ENCODE measurements at regions not wholly inside any gene's neighbourhood (a gene's known extent, or its start where the extent isn't known, plus 50 kb on each side); places are given as distances from the start of the nearest gene placed in this dataset.
"Not testable (repeated sequence)": the region's sequence is repeated elsewhere in the genome, so short reads cannot be mapped to it uniquely, and the experiment has no call there.

- DNase-seq (ENCODE audit: low spot score) = no peak
Observed at GRCh38 chr5:124963236-124963919, 216.9 kb upstream of the ZNF608 start.

- DNase-seq (ENCODE audit: low spot score) = not testable (repeated sequence)
Observed at GRCh38 chr5:124966741-124967140, 220.3 kb upstream of the ZNF608 start.

DNA sequence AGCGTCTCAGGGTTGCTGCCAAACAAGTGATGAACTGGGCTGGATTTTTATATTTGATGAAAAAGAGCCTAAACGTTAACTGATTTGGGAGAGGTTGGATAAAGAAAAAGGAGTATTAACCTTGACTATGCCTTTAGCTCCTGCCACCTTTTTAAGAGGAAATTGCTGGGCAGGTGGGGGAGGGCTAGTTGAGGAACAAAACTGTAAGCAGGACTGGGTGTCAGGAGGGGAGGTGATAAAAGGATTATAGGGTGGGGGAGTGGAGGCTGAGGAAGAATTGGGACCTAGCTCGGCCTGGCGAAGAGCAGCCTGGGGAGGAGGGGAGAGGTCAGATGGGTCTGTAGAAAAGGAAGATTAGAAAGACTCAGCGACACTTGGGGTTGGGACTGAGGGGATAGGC is 223.9 kb upstream of the ZNF608 start:
- DNase-seq (ENCODE audit: low spot score) = not testable (repeated sequence)

DNA sequence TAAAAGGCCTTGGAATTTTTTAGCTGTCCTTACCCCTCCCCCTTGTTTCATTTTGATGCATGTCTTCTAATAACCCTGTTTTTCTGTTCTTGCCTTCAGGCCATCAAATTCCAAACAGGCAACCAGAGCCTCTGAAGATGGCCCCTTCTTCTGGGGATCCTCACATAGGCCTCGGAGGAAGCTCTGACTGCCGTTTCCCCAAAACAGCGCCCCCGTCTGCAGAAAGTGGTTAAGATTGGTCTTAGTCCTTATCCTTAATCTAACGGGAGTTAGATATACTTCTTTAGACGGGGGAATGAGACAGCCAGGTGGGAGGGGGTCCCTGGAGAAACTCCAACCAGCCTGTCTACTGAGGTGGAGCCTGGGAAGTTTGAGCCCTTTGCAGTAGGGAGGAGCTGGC is 226.3 kb upstream of the ZNF608 start:
- DNase-seq (ENCODE audit: low spot score) = no peak

DNA sequence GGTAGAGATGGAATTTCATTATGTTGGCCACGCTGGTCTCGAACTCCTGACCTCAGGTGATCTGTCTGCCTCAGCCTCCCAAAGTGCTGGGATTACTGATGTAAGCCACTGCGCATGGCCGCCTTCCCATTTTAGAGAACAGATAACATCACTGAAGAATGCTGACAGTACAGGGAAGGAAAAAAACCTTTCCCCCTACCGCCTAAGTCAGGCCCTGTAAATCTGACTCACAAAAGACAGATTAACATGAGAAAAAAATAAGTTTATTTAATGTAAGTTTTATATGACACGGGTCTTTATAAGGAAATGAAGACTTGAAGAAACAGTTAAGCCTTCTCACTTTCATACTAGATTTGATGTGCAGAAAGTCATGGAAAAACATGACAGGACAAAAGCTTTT is 227.2 kb upstream of the ZNF608 start:
- DNase-seq (ENCODE audit: low spot score) = no peak

DNA sequence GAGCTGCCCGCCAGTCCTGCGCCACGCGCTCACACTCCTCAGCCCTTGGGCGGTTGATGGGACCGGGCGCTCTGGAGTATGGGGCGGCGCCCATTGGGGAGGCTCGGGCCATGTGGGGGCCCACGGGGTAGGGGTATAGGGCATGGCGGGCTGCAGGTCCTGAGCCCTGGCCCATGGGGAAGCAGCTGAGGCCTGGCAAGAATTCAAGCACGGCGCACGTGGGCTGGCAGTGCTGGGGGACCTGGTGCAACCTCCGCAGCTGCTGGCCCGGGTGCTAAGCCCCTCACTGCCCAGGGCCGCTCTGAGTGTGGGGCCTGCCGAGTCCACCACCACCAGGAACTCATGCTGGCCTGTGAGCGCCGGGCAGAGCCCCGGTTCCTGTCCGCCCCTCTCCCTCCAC is 229.6 kb upstream of the ZNF608 start:
- DNase-seq (ENCODE audit: low spot score) = no peak

- no peak for DNase-seq (ENCODE audit: low spot score)
Observed at GRCh38 chr5:124979251-124979650, 232.8 kb upstream of the ZNF608 start.

DNA sequence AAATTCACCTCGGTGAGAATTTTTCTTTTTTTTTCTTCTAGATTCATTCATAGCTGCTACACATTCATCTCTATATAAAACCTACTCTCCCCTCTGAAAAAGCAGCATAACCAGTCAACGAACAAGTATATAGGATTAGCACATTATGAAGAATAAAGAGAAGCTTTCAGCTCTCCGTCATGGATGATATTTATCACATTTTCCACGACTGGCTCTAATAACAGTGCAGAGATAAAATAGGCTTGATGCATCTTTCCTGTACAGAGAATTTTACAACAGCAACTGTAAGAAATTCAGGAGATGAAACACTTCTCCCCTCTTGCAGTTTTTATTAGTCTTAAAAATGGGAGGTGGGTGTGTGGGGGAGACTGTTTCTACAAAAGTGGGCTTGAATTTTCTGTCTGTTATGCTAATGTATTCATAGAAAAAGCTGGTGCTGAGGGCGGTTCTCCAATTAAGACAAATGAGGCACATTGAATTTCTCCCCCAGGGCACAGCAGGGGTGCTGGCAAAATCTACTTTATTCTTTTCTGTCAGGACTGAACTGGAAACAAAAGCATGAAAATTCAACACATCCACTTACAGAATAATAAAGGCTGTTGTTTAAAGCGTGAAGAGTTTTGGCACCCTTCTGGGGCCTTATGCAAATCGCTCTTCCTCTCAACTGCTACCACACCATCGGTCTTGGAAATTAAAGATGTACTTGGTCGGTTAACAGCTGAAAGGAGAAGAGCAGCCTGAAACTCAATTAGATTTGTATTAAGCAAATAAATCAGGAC is 233.9 kb upstream of the ZNF608 start:
- no peak for DNase-seq (ENCODE audit: low spot score)

- no peak for DNase-seq (ENCODE audit: low spot score)
Observed at GRCh38 chr5:124981901-124982300, 235.5 kb upstream of the ZNF608 start.

DNA sequence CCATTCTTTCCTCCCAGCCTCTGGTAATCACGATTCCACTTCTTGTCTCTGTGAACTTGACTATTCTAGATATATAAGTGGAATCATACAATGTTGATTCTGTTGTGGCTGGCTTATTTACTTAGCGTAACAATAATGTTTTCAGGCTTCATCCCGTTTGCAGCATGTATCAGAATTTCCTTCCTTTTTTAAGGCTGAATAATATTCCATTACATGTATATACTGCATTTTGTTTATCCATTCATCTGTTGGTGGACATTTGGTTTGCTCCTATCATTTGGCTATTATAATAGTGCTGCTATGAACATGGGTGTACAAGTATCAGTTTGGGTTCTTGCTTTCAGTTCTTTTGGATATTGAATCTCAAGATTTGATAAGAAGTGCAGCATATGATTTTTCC is 239.7 kb upstream of the ZNF608 start:
- no peak for DNase-seq (ENCODE audit: low spot score)

- DNase-seq (ENCODE audit: low spot score) = no peak
Observed at GRCh38 chr5:124986667-124987066, 240.2 kb upstream of the ZNF608 start.

DNA sequence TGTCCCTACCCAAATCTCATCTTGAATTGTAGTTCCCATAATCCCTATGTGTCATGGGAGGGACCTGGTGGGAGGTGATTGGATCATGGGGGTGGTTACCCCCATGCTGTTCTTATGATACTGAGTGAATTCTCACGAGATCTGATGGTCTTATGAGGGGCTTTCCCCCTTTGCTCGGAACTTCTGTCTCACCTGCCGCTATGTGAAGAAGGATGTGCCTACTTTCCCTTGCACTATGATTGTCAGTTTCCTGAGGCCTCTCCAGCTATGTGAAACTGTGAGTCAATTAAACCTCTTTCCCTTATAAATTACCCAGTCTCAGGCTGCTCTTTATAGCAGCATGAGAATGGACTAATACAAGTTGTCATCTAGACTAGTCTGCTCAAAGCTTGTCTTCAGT is 241.3 kb upstream of the ZNF608 start:
- not testable (repeated sequence) for DNase-seq (ENCODE audit: low spot score)

GRCh38 chr5:124990723-124991122 is 244.3 kb upstream of the ZNF608 start:
- DNase-seq (ENCODE audit: low spot score) = no peak

DNA sequence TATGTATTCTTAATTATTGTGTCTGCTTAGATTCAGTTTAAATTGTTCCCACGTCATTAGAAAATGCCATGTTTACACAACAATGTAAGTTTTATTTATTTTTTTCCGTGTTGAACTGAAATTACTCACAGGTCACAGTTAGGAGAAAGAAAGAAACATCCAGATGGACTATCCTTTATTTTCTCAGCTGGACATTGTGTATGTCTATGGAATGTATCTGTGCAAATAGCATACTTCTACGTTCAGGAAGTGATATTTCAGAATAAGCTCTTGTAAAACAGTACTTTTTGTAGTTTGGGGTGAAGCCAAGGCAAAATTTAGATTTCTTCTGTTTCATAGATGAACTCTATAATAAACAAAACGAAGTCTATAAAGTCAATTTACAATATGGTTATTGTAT is 249.0 kb upstream of the ZNF608 start:
- DNase-seq (ENCODE audit: low spot score) = no peak

DNA sequence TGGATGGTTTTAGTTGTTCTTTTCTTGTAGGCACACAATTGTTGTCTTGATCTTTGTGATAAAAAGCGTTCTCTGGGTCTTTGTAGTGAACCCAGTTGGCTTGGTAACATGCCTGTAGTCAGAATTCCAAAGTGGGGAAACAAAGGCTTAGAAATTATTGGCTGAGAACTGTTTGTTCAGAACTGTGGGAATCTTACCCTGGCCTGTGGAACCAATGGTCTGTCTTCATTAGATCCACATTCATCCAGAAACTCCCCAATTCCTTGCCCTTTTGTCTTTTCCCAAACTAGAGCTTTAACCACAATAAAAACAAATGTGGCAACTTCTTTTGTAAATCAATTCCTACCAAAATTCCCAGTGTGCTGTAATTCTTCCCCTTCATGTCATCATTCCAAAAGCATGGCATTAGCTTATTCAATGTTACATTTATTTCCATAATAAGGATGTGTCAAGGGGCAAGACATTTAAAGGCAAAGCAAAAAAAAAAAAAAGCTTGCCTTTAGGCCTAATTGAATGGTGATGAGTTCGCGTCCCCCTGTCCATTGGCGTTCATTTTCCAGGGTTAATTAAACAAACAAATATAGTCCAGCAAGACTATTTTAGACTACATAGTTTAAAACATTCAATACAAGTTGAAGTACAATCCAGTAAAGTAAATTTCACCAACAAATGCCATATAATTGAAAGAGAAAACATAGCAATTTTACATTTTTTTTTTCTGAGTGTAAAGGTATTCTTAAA is 249.8 kb upstream of the ZNF608 start:
- DNase-seq (ENCODE audit: low spot score) = no peak

DNA sequence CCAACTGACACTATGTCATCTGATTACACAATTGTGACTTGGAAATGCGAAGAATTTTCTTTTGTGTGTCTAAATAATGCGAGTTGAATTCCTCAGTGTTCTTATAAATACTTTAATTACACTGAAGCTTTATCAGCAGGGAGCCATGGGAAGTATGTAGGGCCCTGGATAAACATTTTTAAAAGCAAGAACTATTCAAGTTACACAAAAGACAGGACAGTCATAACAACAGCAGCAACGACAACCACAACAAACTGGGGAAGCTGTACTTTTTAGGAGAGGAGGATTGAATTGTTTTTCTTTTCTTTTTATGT is 250.3 kb upstream of the ZNF608 start:
- no peak for DNase-seq (ENCODE audit: low spot score)

DNA sequence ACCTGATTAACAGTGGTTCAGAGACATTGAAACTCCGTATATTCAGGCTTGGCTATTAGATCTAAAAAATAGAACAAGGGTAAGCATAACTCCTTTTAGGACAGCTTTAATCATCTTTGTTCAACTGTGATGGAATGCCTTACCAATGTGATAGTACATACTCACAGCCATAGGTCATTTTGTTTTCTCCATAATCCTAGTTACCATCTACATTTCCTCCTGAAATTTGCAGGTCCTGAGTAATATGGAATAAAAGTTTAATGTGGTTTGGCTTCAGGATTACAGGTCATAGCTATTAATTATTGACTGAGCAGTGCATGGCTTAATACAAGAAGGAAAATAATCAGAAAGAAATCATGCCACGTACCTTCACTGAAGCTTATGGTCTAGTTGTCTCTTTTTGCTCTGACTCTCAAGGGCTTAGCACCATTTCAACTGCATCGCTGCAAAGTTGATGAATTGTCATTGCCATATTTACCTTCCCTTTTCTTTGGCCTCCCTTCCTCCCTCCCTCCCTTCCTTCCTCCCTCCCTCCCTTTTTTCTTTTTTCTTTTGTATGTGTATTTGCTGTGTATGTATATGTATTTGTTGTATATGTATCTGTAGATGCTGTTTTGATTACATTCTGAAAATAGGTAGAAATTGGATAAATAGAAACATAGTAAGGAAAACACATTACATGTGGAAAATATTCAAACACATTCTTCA is 250.9 kb upstream of the ZNF608 start:
- DNase-seq (ENCODE audit: low spot score) = no peak

GRCh38 chr5:124998520-124998919 is 252.1 kb upstream of the ZNF608 start:
- DNase-seq (ENCODE audit: low spot score) = no peak

GRCh38 chr5:125002727-125003598 is 256.5 kb upstream of the ZNF608 start:
- DNase-seq (ENCODE audit: low spot score) = no peak

- no peak for DNase-seq (ENCODE audit: low spot score)
Observed at GRCh38 chr5:125004009-125004408, 257.6 kb upstream of the ZNF608 start.

- no peak for DNase-seq (ENCODE audit: low spot score)
Observed at GRCh38 chr5:125005266-125005665, 258.8 kb upstream of the ZNF608 start.

Measured in D341Med (cell line).